ENCODE measurements at regions not wholly inside any gene's neighbourhood (a gene's known extent, or its start where the extent isn't known, plus 50 kb on each side); places are given as distances from the start of the nearest gene placed in this dataset.

- no peak for TF ChIP-seq TAF7 (optimal IDR thresholded peaks at IDR 0.05; ENCODE audit: borderline replicate concordance, low read depth, low read length)
- no peak for TF ChIP-seq MAFK (IDR thresholded peaks at IDR 0.05; ENCODE audit: low read depth, low read length)
- TF ChIP-seq TBP (IDR thresholded peaks at IDR 0.05; ENCODE audit: low read depth, low read length) = no peak
- TF ChIP-seq TCF12 (IDR thresholded peaks at IDR 0.05; ENCODE audit: low read depth, low read length) = no peak
- no peak for TF ChIP-seq SAP30 (IDR thresholded peaks at IDR 0.05; ENCODE audit: insufficient read depth, insufficient replicate concordance, low read length)
- TF ChIP-seq, protein P1, sequence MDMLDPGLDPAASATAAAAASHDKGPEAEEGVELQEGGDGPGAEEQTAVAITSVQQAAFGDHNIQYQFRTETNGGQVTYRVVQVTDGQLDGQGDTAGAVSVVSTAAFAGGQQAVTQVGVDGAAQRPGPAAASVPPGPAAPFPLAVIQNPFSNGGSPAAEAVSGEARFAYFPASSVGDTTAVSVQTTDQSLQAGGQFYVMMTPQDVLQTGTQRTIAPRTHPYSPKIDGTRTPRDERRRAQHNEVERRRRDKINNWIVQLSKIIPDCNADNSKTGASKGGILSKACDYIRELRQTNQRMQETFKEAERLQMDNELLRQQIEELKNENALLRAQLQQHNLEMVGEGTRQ (IDR thresholded peaks at IDR 0.05; ENCODE audit: low read length) = no peak
Measured at GRCh38 chr12:127652281-127652680, 614.7 kb upstream of the TMEM132C start (continued).
